Activated T-helper 2 cell treated with anti-CD3 and anti-CD28 coated beads, Interferon-gamma antibody, Interleukin-2, Interleukin-4, amounts not matched to agents 10 μg/mL and 5 μg/mL and 100 μg/mL, durations not matched to agents 14 hours and 24 hours and 36 hours (primary cell): ENCODE measurements at regions not wholly inside any gene's neighbourhood (a gene's known extent, or its start where the extent isn't known, plus 50 kb on each side); places are given as distances from the start of the nearest gene placed in this dataset.

Experiments used
- DNase-seq: peaks from one replicate; pipeline ENCODE4 v3.0.0; 2021; ENCODE audit warnings: low spot score
- H3K27ac Mint-ChIP-seq: one replicate; pipeline ENCODE4 v1.8.0; 2021; ENCODE audit warnings: mixed read lengths
- H3K27me3 Mint-ChIP-seq: one replicate; pipeline ENCODE4 v1.8.0; 2021; ENCODE audit warnings: low read depth, mixed read lengths
- H3K36me3 Mint-ChIP-seq: one replicate; pipeline ENCODE4 v1.8.0; 2021; ENCODE audit warnings: low read depth, mixed read lengths
- H3K4me1 Mint-ChIP-seq: one replicate; pipeline ENCODE4 v1.8.0; 2021; ENCODE audit warnings: low read depth, mixed read lengths
- H3K4me3 Mint-ChIP-seq: one replicate; pipeline ENCODE4 v1.8.0; 2021; ENCODE audit warnings: low read depth, mild to moderate bottlenecking, moderate library complexity, mixed read lengths
- H3K9me3 Mint-ChIP-seq: one replicate; pipeline ENCODE4 v1.8.0; 2021; ENCODE audit warnings: mixed read lengths
- intact Hi-C: fragments of 100-400 bp; cut with micrococcal nuclease; formaldehyde crosslinking; loops from one replicate; pipeline ENCODE4 v1.15.1; 2023

DNA sequence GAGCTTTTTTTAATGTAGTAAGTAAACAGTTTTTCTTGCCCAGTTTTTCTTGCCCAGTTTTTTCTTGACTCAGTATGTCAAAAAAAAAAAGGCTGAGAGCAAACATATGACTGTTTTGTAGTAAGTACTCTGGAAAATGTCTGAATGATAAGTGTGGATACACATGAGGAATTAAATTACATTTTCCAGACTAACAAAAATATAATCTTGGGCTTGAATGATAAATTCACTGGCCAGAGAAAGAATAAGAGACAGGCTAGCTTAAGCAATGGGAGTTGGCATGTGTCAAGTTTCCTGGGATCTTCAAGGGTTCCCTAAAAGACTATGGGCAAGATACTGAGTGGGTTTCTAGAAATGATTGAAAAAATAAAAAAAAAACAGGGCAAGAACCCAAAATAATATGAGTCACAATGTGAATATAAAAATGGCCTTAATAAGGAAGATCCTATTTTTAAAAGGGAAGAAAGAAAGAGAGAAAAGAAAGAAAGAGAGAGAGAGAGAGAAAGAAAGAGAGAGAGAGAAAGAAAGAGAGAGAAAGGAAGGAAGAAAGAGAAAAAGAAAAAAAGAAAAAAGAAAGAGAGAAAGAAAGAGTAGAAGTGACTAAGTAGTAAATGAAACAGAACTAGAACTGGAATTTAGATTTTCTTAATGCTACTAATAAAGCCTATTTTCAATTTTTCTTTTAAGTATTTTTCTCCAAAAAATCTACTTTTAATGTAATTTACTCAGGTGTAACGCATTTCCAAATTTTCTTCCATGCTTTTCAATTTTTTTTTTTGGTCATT lies 60.2 kb downstream of the TFPI2 start:
- intact Hi-C loops: no loop called here
- Mint-ChIP-seq H3K9me3 (no peaks in the 10 kb centered on the region), H3K4me3 (no peak overlapping the region), H3K36me3 (no peaks in the 10 kb centered on the region), H3K27ac (no peak overlapping the region), H3K4me1 (no peaks in the 10 kb centered on the region), H3K27me3 (peaks cover 4% of the 10 kb centered on the region)
- DNase-seq: no peak

GRCh38 chr7:93828260-93828659 lies 62.3 kb downstream of the TFPI2 start:
- Mint-ChIP-seq H3K9me3 (no peaks in the 10 kb centered on the region), H3K27ac (no peak overlapping the region), H3K4me1 (no peaks in the 10 kb centered on the region), H3K4me3 (no peak overlapping the region), H3K27me3 (peaks cover 3% of the 10 kb centered on the region), H3K36me3 (no peaks in the 10 kb centered on the region)
- intact Hi-C loops: no loop called here
- DNase-seq: no peak

GRCh38 chr7:93823621-93824020 lies 66.9 kb downstream of the TFPI2 start:
- Mint-ChIP-seq H3K4me1 (no peaks in the 10 kb centered on the region), H3K27ac (no peak overlapping the region), H3K36me3 (no peaks in the 10 kb centered on the region), H3K9me3 (no peaks in the 10 kb centered on the region), H3K4me3 (no peak overlapping the region), H3K27me3 (no peaks in the 10 kb centered on the region)
- intact Hi-C loops: no loop called here
- DNase-seq: no peak

- no peak overlapping the region for H3K27ac Mint-ChIP-seq
- no peak overlapping the region for H3K4me3 Mint-ChIP-seq
- no peaks in the 10 kb centered on the region for H3K27me3 Mint-ChIP-seq
- no peak for DNase-seq
- H3K36me3 Mint-ChIP-seq: no peaks in the 10 kb centered on the region
- no peaks in the 10 kb centered on the region for H3K9me3 Mint-ChIP-seq
- no peaks in the 10 kb centered on the region for H3K4me1 Mint-ChIP-seq
- intact Hi-C loops: no loop called here
Observed at GRCh38 chr7:93821463-93821862, 69.1 kb downstream of the TFPI2 start.

DNA sequence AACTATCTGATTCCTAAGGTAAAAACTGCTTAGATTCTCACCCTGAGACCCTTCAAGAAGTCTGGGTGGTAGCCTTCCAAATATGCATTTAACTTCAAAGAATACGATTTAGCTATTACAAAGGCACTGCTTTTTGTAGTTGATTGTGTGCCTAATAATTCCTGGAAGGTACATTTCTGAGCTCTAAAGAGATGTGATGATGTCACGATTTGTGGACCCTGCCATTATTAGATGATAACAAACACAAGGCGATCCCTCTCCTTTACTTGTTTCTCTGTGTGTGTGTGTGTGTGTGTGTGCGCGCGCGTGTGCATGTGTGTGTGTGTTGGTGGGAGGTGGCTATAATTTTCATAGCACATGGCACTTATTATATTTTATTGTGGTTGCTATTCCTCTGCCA lies 70.9 kb downstream of the TFPI2 start:
- intact Hi-C loops: no loop called here
- Mint-ChIP-seq H3K4me3 (no peak overlapping the region), H3K27me3 (no peaks in the 10 kb centered on the region), H3K27ac (no peak overlapping the region), H3K36me3 (no peaks in the 10 kb centered on the region), H3K4me1 (no peaks in the 10 kb centered on the region), H3K9me3 (no peaks in the 10 kb centered on the region)
- no peak for DNase-seq

DNA sequence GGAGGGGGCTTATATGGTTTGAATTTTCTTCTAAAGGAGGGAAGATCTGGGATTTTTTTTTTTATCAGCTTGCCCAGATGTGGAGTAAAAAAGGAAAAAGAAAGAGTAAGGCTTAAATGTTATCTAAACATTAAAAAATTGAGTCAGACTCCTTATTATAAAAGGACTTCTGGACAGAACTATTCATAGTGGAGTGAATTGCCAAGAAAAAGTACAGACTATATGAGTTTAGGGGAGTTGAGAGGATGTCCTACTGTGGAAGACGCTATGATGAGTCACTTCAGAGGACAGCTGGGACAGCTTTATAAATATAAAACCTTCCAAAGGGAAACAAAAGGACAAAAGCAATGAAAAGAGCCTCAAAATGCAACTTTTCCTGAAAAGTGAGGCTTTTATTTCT lies 73.0 kb downstream of the TFPI2 start:
- no peak overlapping the region for H3K27ac Mint-ChIP-seq
- DNase-seq: no peak
- H3K4me3 Mint-ChIP-seq: no peak overlapping the region
- no peaks in the 10 kb centered on the region for H3K9me3 Mint-ChIP-seq
- intact Hi-C loops: no loop called here
- no peaks in the 10 kb centered on the region for H3K4me1 Mint-ChIP-seq
- H3K36me3 Mint-ChIP-seq: no peaks in the 10 kb centered on the region
- no peaks in the 10 kb centered on the region for H3K27me3 Mint-ChIP-seq

GRCh38 chr7:93817004-93817403 lies 73.5 kb downstream of the TFPI2 start:
- intact Hi-C loops: no loop called here
- H3K27ac Mint-ChIP-seq: no peak overlapping the region
- H3K4me1 Mint-ChIP-seq: no peaks in the 10 kb centered on the region
- H3K9me3 Mint-ChIP-seq: no peaks in the 10 kb centered on the region
- no peaks in the 10 kb centered on the region for H3K27me3 Mint-ChIP-seq
- no peaks in the 10 kb centered on the region for H3K36me3 Mint-ChIP-seq
- DNase-seq: no peak
- H3K4me3 Mint-ChIP-seq: no peak overlapping the region

DNA sequence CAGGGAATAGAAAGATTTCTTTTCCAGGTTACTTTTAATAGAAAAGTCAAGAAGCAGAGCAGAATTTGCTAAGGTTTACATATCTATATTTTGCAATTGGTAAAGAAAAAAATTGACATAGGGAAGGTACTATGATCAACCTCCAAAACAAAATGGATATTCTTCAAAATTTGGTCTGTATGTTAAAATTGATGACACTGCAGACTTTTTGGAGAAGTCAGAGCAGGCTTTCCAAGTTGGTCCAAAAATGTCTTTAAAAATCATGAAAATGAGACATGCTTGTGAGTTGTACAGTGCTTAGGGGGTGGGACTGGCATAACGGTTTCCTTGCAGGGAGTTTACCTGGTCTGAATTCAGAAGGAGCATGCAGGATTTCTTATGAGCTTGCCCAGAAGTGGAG lies 77.0 kb downstream of the TFPI2 start:
- Mint-ChIP-seq H3K4me3 (no peak overlapping the region), H3K27ac (no peak overlapping the region), H3K9me3 (no peaks in the 10 kb centered on the region), H3K27me3 (no peaks in the 10 kb centered on the region), H3K36me3 (no peaks in the 10 kb centered on the region), H3K4me1 (no peaks in the 10 kb centered on the region)
- DNase-seq: no peak
- intact Hi-C loops: no loop called here

GRCh38 chr7:93812061-93812460 lies 78.5 kb downstream of the TFPI2 start:
- H3K27me3 Mint-ChIP-seq: no peaks in the 10 kb centered on the region
- H3K9me3 Mint-ChIP-seq: no peaks in the 10 kb centered on the region
- H3K4me3 Mint-ChIP-seq: no peak overlapping the region
- DNase-seq: no peak
- H3K4me1 Mint-ChIP-seq: no peaks in the 10 kb centered on the region
- no peaks in the 10 kb centered on the region for H3K36me3 Mint-ChIP-seq
- intact Hi-C loops: no loop called here
- H3K27ac Mint-ChIP-seq: no peak overlapping the region

GRCh38 chr7:93811198-93811597 lies 79.4 kb downstream of the TFPI2 start:
- H3K36me3 Mint-ChIP-seq: no peaks in the 10 kb centered on the region
- no peaks in the 10 kb centered on the region for H3K9me3 Mint-ChIP-seq
- no peaks in the 10 kb centered on the region for H3K4me1 Mint-ChIP-seq
- intact Hi-C loops: no loop called here
- DNase-seq: no peak
- no peaks in the 10 kb centered on the region for H3K27me3 Mint-ChIP-seq
- H3K4me3 Mint-ChIP-seq: no peak overlapping the region
- H3K27ac Mint-ChIP-seq: no peak overlapping the region

DNA sequence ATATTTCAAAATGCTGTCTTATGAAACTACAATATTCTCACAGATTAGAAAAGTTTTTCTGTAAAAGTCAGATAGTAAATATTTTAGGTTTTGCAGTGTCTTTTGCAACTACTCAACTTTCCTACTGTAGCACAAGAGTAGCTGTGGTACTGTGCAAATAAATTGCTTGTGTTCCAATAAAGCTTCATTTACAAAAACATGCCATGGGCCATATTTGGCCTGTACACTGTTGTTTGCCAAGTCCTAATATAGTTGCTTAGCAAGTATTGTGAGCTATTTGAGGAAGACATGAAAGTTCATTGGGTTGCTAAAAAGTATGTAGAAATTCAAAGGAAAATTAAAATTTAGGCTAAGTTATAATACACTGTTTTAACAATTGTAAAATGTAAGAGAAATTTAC lies 80.0 kb downstream of the TFPI2 start:
- Mint-ChIP-seq H3K4me1 (no peaks in the 10 kb centered on the region), H3K27ac (no peak overlapping the region), H3K9me3 (no peaks in the 10 kb centered on the region), H3K27me3 (no peaks in the 10 kb centered on the region), H3K36me3 (no peaks in the 10 kb centered on the region), H3K4me3 (no peak overlapping the region)
- intact Hi-C loops: no loop called here
- DNase-seq: no peak

DNA sequence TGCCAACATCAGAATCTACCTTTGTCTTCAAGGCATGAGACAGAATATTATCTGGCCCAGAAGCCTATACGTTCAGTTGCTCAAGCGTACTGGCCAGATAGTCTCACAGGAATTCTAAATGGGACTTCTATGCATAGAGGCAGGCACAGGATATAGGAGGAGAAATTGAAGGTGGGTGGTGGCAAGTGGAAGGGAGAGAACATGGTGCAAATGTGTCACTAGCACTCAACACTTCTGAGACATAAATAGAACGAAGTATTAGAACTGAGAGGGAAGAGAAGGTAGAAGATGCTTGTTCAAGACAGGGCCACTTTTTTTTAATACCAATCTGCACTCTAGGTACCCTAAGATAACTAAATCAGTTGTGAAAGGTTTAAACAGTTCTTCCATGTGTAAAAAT lies 85.8 kb downstream of the TFPI2 start:
- intact Hi-C loops: no loop called here
- Mint-ChIP-seq H3K4me3 (no peak overlapping the region), H3K27me3 (no peaks in the 10 kb centered on the region), H3K9me3 (no peaks in the 10 kb centered on the region), H3K36me3 (no peaks in the 10 kb centered on the region), H3K4me1 (no peaks in the 10 kb centered on the region), H3K27ac (no peak overlapping the region)
- no peak for DNase-seq

GRCh38 chr7:93799750-93800357 lies 90.7 kb downstream of the TFPI2 start:
- no peak for DNase-seq
- H3K27me3 Mint-ChIP-seq: no peaks in the 10 kb centered on the region
- no peak overlapping the region for H3K4me3 Mint-ChIP-seq
- no peak overlapping the region for H3K27ac Mint-ChIP-seq
- no peaks in the 10 kb centered on the region for H3K36me3 Mint-ChIP-seq
- no peaks in the 10 kb centered on the region for H3K9me3 Mint-ChIP-seq
- intact Hi-C loops: loop anchor here (5.0 kb wide), 1 partner anchor 477 kb away; no protein-coding TSS in a partner anchor
- no peaks in the 10 kb centered on the region for H3K4me1 Mint-ChIP-seq
